C4-2B (cell line): ENCODE measurements at regions not wholly inside any gene's neighbourhood (a gene's known extent, or its start where the extent isn't known, plus 50 kb on each side); places are given as distances from the start of the nearest gene placed in this dataset.

Experiments used
- CTCF ChIP-seq: fragments of 450-650 bp; conservative IDR thresholded peaks from 2 replicates; pipeline ENCODE4 v1.5.1; 2017; ENCODE audit warnings: mild to moderate bottlenecking
- ZFX ChIP-seq: fragments of 450-650 bp; IDR thresholded peaks from 2 replicates; pipeline ENCODE4 v1.6.1; 2017

GRCh38 chr7:12862146-12862545 lies 174.7 kb downstream of the ARL4A start:
- TF ChIP-seq CTCF, result no peak
- no peak for TF ChIP-seq ZFX
